ENCODE measurements at regions not wholly inside any gene's neighbourhood (a gene's known extent, or its start where the extent isn't known, plus 50 kb on each side); places are given as distances from the start of the nearest gene placed in this dataset.
"Not testable (repeated sequence)": the region's sequence is repeated elsewhere in the genome, so short reads cannot be mapped to it uniquely, and the experiment has no call there.

DNA sequence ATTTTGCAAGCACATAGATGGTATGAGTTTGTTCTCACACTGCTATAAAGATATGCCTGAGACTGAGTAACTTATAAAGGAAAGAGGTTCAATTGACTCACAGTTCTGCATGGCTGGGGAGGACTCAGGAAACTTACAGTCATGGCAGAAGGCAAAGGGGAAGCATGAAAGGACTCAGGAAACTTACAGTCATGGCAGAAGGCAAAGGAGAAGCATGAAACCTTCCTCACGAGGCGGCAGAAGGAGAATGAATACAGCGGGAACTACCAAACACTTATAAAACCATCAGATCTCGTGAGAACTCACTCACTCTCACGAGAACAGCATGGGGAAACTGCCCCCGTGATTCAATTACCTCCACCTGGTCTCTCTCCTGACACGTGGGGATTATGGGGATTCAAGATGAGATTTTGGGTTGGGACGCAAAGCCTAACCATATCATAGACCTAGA, 101.9 kb upstream of the NCOR2 start:
- TF ChIP-seq, protein P1, sequence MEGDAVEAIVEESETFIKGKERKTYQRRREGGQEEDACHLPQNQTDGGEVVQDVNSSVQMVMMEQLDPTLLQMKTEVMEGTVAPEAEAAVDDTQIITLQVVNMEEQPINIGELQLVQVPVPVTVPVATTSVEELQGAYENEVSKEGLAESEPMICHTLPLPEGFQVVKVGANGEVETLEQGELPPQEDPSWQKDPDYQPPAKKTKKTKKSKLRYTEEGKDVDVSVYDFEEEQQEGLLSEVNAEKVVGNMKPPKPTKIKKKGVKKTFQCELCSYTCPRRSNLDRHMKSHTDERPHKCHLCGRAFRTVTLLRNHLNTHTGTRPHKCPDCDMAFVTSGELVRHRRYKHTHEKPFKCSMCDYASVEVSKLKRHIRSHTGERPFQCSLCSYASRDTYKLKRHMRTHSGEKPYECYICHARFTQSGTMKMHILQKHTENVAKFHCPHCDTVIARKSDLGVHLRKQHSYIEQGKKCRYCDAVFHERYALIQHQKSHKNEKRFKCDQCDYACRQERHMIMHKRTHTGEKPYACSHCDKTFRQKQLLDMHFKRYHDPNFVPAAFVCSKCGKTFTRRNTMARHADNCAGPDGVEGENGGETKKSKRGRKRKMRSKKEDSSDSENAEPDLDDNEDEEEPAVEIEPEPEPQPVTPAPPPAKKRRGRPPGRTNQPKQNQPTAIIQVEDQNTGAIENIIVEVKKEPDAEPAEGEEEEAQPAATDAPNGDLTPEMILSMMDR (IDR thresholded peaks at IDR 0.05): not testable (repeated sequence)
- not testable (repeated sequence) for TF ChIP-seq EP300, POLR2AphosphoS5 (IDR thresholded peaks at IDR 0.05)
- peak in 1 of 4 donors; percentile 41 for TF ChIP-seq POLR2A (IDR thresholded peaks at IDR 0.05)

All from upper lobe of left lung (tissue), 4 donors.